ENCODE measurements at regions not wholly inside any gene's neighbourhood (a gene's known extent, or its start where the extent isn't known, plus 50 kb on each side); places are given as distances from the start of the nearest gene placed in this dataset.

DNA sequence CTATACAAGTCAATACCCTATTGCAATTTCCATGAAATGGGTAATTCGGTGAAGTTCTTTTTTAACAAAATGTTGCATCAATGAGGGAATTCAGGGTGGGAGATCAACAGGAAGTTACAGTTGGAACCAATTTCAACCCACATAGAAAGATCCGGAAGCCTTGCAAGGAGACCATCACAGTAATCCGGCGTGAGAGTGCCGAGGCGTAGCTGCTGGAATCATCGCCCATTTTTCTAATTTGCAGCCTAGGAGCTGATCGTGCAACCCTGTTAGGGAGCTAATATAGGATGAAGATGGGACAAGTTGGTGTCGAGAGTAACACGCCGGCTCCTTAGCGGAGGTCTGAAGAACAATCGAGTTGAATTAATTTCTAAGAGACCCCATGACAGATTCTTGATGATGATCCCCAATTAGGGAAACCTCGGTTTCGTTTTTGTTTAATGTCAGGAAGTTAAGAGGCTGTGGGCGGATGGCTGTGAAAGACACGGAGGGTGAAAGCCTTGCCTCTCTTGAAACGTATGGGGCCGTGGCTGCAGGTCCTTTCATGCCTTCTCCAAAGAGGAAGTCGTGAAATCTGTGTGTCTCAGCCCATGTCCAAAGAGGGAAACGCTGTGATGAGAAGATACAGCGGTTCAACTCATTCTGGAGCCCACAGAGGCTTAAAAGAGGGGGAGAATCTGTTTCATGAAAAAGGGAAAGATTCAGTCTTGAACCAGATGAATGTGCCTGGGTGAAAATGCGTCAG, 51.2 kb upstream of the CARD11 start:
- DNase-seq (ENCODE audit: low spot score) = no peak
- TF ChIP-seq CTCF (IDR thresholded peaks at IDR 0.05; ENCODE audit: poor library complexity, severe bottlenecking) = no peak
- Histone ChIP-seq H3K36me3 (ENCODE audit: low read depth) (no peaks in the 10 kb centered on the region), H3K4me3 (ENCODE audit: severe bottlenecking) (no peak overlapping the region), H3K27ac (ENCODE audit: poor library complexity, severe bottlenecking) (no peak overlapping the region), H3K4me1 (ENCODE audit: insufficient read depth, poor library complexity, severe bottlenecking) (no peaks in the 10 kb centered on the region), H3K27me3 (ENCODE audit: insufficient read depth, poor library complexity, severe bottlenecking) (no peaks in the 10 kb centered on the region), H3K9me3 (ENCODE audit: severe bottlenecking) (no peaks in the 10 kb centered on the region)
- ATAC-seq (ENCODE audit: low read depth) = no peak

- Histone ChIP-seq H3K36me3 (ENCODE audit: low read depth) (no peaks in the 10 kb centered on the region), H3K4me3 (ENCODE audit: severe bottlenecking) (no peak overlapping the region), H3K9me3 (ENCODE audit: severe bottlenecking) (no peaks in the 10 kb centered on the region), H3K27ac (ENCODE audit: poor library complexity, severe bottlenecking) (no peak overlapping the region), H3K27me3 (ENCODE audit: insufficient read depth, poor library complexity, severe bottlenecking) (no peaks in the 10 kb centered on the region), H3K4me1 (ENCODE audit: insufficient read depth, poor library complexity, severe bottlenecking) (no peaks in the 10 kb centered on the region)
- DNase-seq (ENCODE audit: low spot score) = no peak
- no peak for TF ChIP-seq CTCF (IDR thresholded peaks at IDR 0.05; ENCODE audit: poor library complexity, severe bottlenecking)
- no peak for ATAC-seq (ENCODE audit: low read depth)
Observed at GRCh38 chr7:3097734-3098133, 54.1 kb upstream of the CARD11 start.

GRCh38 chr7:3102159-3102558, 58.5 kb upstream of the CARD11 start:
- Histone ChIP-seq H3K9me3 (ENCODE audit: severe bottlenecking) (no peaks in the 10 kb centered on the region), H3K27ac (ENCODE audit: poor library complexity, severe bottlenecking) (no peak overlapping the region), H3K4me3 (ENCODE audit: severe bottlenecking) (no peak overlapping the region), H3K4me1 (ENCODE audit: insufficient read depth, poor library complexity, severe bottlenecking) (no peaks in the 10 kb centered on the region), H3K36me3 (ENCODE audit: low read depth) (no peaks in the 10 kb centered on the region), H3K27me3 (ENCODE audit: insufficient read depth, poor library complexity, severe bottlenecking) (no peaks in the 10 kb centered on the region)
- TF ChIP-seq CTCF (IDR thresholded peaks at IDR 0.05; ENCODE audit: poor library complexity, severe bottlenecking) = no peak
- DNase-seq (ENCODE audit: low spot score) = no peak
- ATAC-seq (ENCODE audit: low read depth) = no peak

DNA sequence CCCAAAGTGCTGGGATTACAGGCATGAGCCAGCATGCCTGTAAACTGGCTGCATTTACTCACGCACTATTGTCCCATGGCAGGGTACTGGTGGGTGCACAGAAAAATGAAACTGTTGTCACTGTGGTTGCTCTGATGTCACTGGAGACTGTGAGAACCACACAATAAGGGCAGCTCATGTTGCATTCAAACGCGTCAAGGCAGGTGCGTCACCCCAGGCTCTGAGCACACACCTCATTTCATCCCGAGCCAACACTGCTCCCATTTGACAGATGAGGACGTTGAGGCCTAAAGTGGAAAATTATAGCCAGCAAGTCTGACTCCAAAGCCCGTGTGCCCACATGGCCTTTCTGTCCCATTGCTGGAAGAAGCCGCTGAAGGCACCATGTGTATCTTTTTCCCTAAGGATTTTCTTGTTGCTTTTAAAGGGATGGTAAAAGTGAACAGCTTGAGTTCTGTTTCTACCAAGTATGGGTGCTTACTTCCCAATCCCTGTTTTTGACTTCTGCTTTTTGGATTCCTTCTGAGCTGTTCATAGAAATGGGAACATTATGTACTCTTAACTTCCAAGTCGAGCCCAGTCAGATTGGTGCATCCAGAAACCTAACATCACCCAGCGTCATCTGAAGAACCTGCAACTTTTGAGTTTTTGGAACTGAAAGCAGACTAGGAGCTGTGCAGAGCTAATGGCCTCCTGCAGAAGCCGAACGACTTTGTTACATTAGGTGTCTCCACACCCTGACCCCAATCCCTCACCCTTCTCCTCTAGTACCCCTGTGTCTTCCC, 60.1 kb upstream of the CARD11 start:
- no peaks in the 10 kb centered on the region for H3K27me3 ChIP-seq (ENCODE audit: insufficient read depth, poor library complexity, severe bottlenecking)
- H3K27ac ChIP-seq (ENCODE audit: poor library complexity, severe bottlenecking) = no peak overlapping the region
- H3K4me3 ChIP-seq (ENCODE audit: severe bottlenecking) = no peak overlapping the region
- peaks cover 4% of the 10 kb centered on the region for H3K4me1 ChIP-seq (ENCODE audit: insufficient read depth, poor library complexity, severe bottlenecking)
- no peak for TF ChIP-seq CTCF (IDR thresholded peaks at IDR 0.05; ENCODE audit: poor library complexity, severe bottlenecking)
- no peaks in the 10 kb centered on the region for H3K36me3 ChIP-seq (ENCODE audit: low read depth)
- DNase-seq (ENCODE audit: low spot score) = no peak
- H3K9me3 ChIP-seq (ENCODE audit: severe bottlenecking) = no peaks in the 10 kb centered on the region
- no peak for ATAC-seq (ENCODE audit: low read depth)

DNA sequence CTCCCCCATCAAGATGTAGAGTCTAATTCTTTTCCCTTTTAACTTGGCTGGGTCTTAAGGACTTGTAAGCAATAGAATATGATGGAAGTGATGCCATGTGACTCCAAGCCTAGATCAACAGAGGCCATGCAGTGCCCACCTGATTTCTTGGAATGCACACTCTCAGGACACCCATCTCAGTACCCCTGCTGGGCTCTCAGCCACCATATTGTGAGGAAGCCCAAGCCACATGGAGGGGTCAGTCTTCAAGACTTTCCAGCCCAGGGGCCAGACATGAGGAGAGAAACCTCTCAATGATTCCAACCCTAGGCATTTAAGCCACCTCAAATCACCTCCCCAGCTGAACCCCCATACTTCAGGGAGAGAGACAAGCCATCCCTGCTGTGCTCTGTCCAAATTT, 62.2 kb upstream of the CARD11 start:
- no peak overlapping the region for H3K27ac ChIP-seq (ENCODE audit: poor library complexity, severe bottlenecking)
- no peaks in the 10 kb centered on the region for H3K27me3 ChIP-seq (ENCODE audit: insufficient read depth, poor library complexity, severe bottlenecking)
- DNase-seq (ENCODE audit: low spot score) (no peak), ATAC-seq (ENCODE audit: low read depth) (no peak)
- H3K36me3 ChIP-seq (ENCODE audit: low read depth) = no peaks in the 10 kb centered on the region
- no peak overlapping the region for H3K4me3 ChIP-seq (ENCODE audit: severe bottlenecking)
- no peaks in the 10 kb centered on the region for H3K9me3 ChIP-seq (ENCODE audit: severe bottlenecking)
- no peak for TF ChIP-seq CTCF (IDR thresholded peaks at IDR 0.05; ENCODE audit: poor library complexity, severe bottlenecking)
- peaks cover 4% of the 10 kb centered on the region for H3K4me1 ChIP-seq (ENCODE audit: insufficient read depth, poor library complexity, severe bottlenecking)
